GM23248 (cell line): ENCODE measurements at regions not wholly inside any gene's neighbourhood (a gene's known extent, or its start where the extent isn't known, plus 50 kb on each side); places are given as distances from the start of the nearest gene placed in this dataset.

Experiments
- EZH2 ChIP-seq: fragments of 200-600 bp; sonication (generic); IDR thresholded peaks from 2 replicates; pipeline ENCODE4 v1.6.1; 2018; ENCODE audit warnings: antibody characterized with exemption, mild to moderate bottlenecking; ENCODE audit not compliant: insufficient read depth, poor library complexity, severe bottlenecking
- EZH2phosphoT487 ChIP-seq: fragments of 200-600 bp; sonication (generic); IDR thresholded peaks from 2 replicates; pipeline ENCODE4 v1.6.1; 2018; ENCODE audit warnings: antibody characterized with exemption, moderate library complexity, mild to moderate bottlenecking, low read depth; ENCODE audit not compliant: insufficient read depth

GRCh38 chr9:16329671-16330113, 540.8 kb downstream of the BNC2 start:
- TF ChIP-seq EZH2: no peak
- no peak for TF ChIP-seq EZH2phosphoT487
